ENCODE measurements at regions not wholly inside any gene's neighbourhood (a gene's known extent, or its start where the extent isn't known, plus 50 kb on each side); places are given as distances from the start of the nearest gene placed in this dataset.

DNA sequence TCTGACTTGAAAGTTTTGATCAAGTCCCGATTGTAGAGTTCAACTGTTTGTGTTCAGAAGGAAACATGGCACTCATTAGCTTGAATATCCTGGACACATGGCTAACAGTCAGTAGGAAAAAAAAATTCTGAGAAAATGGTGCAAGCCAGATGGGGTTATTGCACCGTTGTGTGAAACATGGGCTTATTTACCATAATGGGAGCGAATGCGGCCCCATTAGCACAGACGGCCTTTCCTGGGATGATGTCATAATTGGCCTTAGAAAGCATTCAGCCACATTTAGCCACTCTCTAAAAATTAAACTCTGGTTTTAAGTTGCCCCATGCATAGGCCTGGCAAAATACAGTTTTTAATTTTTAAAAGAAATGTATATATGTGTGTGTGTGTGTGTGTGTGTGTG is 112.1 kb downstream of the IRX2 start:
- TF ChIP-seq, protein P1, sequence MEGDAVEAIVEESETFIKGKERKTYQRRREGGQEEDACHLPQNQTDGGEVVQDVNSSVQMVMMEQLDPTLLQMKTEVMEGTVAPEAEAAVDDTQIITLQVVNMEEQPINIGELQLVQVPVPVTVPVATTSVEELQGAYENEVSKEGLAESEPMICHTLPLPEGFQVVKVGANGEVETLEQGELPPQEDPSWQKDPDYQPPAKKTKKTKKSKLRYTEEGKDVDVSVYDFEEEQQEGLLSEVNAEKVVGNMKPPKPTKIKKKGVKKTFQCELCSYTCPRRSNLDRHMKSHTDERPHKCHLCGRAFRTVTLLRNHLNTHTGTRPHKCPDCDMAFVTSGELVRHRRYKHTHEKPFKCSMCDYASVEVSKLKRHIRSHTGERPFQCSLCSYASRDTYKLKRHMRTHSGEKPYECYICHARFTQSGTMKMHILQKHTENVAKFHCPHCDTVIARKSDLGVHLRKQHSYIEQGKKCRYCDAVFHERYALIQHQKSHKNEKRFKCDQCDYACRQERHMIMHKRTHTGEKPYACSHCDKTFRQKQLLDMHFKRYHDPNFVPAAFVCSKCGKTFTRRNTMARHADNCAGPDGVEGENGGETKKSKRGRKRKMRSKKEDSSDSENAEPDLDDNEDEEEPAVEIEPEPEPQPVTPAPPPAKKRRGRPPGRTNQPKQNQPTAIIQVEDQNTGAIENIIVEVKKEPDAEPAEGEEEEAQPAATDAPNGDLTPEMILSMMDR (IDR thresholded peaks at IDR 0.05; ENCODE audit: low read length), result no peak
- no peak for TF ChIP-seq EZH2 (optimal IDR thresholded peaks at IDR 0.05; ENCODE audit: low read depth, low read length)
